HG02981 (cell line): ENCODE measurements at regions not wholly inside any gene's neighbourhood (a gene's known extent, or its start where the extent isn't known, plus 50 kb on each side); places are given as distances from the start of the nearest gene placed in this dataset.

Experiments
- ATAC-seq: cut with Tn5 transposase; IDR thresholded peaks from one replicate; pipeline ENCODE4 v1.9.1; 2021; ENCODE audit warnings: mild to moderate bottlenecking, moderate library complexity; ENCODE audit not compliant: unreplicated experiment

DNA sequence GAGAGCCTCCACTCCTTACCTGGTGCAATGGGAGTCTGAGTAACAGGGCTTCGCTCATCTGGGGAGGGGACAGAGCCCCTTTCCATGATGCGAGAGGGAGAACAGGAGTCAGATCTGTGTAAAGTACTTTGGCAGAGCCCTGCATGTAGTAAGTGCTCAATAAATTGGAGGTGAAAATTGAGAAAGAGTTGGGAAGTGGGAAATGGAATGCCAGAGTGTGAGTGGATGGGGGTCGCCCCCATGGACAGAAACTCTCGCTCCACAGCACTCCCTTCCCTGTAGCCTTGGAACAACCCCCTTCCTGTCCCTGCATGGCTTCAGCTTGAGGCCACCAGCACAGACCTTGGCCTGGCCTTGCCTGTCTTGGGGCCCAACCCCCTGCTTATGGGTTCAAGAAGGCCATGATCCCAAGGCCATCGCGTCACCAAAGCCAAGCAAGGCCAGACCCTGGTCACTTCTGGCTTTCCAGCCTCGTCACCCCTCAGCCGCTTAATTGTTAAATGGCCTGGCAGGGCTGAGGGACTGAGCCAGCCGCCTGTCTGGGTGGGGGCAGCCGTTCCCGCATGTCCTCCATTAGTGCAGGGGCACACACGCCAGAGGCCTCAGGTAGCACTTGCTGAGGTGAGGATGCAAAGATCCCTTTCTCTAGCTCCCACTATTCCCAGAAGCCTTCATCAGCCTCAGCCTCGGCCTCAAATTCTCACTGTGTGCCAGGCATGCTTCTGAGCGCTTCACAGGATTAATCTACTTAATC is 93.7 kb upstream of the PTPN1 start:
- ATAC-seq, result no peak

DNA sequence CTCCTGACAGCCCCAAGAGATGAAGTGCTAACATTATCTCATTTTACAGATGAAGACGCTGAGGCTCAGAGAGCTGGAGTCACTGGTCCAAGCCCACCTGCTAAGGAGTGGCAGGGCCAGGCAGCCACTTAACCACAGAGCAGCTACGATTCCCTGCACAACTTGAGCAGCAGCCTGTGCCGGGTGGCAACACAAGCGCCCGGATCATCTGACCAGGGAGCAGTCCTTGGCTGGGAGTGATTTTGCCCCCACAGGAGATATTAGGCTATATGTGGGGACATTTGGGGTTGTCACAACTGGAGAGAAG is 93.2 kb upstream of the PTPN1 start:
- no peak for ATAC-seq

DNA sequence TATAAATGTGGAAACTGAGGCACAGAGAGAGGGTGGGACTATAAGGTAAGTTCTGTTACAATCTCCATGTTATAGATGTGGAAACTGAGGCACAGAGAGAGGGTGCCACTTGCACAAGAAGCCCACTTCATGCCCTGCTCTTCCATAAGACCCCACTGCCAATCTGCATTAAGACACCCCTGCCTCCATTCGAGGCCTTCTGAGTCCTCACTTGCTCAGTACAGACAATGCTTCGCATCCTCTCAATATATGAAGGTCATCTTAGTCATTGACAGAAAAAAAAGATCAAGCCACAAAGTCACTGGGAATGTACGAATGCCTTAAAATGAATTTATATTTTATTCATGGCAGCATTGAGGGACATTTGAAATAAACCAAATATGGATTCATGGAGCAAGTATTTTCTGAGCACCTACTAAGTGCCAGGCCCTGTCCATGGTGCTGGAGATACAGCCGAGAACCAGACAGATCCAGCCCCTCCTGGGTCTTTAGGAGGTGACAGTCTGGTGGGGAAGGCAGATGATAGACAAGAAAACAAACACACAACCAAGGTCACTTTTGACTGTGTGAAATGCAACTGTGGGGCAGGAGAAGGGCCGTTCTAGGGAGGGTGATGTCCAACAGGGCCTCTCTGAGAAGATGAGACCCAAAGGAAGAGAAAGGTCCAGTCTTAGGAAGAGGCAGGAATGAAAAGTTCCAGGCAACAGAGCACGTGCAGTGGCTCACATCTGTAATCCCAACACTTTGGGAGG is 92.5 kb upstream of the PTPN1 start:
- no peak for ATAC-seq

DNA sequence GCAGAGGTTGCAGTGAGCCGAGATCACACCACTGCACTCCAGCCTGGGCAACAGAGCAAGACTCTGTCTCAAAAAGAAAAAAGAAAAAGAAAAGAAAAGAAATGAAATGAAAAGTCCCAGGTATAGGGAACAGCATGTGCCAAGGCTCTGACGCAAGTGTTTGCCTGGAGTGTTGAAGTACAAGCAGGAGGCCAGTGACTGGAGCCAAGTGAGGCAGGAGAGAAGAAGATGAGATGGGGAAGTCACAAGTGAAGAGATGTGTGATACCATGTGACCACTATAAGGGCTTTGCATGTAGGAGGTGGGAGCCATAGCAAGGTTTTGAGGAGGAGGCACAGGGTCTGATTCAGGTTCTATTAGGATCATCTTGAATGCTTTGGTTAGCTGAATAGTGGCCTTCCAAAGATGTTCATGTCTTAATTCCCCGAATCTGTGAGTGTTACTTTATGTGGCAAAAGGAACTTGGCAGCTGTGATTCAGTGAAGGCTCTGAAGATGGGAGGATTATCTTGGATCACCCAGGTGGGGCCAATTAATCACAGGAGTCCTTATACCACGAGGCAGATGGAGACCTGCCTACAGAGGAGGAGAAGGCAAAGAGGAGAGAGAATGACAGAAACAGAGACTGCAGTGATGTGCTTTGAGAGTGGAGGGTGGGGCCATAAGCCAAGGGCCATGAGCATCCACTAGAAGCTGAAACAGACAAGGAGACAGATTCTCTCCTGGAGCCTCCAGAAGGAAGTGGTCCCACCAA is 91.1 kb upstream of the PTPN1 start:
- no peak for ATAC-seq

DNA sequence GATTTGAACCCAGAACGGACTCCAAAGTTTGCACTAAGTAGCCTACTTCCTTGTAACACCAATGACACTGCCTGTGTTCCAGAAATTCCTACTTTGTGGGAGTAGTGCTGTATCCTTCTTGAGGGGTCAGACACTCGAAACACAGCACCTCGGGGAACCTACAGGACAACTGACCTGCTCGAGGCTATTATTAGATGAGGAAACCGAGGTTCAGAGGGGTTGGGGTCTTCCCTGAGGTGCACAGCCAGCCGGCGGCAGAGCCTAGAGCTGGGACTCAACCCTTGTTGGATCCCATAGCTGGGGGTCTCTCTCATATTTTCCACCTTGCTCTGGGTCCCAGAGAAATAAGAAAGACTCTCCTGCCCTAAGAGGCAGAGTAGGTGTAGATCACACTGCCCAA is 89.8 kb upstream of the PTPN1 start:
- ATAC-seq, result no peak

DNA sequence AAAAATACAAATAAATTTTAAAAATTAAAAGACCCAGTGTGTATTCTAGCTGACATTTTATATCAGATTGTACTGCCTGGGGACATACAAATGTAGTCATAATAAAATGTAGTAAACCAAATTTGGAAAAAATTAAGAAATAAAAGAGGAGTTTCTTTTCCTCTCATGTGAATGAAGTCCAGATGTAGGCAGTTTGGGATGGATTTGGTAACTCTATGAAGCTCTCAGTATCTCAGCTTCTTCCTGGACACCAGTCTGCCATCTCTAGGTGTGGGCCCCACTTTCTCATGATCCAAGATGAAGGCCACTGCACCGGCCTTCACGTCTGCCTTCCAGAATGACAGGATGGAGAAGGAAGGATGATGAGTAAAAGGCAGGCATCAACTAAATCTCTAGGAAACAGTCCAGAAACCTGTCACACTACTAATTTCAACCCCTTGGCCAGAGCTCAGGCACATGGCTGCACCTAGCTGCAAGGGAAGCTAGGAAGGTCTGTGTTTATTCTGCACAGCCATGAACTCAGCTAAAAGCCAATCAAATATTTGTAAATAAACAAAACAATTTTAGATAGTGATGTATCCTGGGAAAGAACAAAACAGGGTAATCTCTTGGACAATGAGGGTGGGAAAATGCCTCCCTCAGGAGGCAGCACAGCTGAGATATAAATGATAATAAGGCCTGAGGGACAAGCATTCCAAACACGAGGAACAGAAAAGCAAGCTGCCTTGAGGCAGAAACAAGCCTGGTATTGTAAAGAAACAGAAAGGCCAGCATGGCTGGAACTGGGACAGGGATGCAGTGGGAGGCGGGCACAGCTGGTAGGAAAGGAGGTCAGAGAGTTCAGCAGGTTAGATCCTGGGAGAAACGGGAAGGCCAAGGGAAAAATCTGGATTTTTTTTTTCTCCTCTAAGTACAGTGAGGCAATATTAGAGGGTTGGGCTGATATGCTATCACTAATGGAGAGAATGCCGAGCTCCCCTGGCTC is 88.5 kb upstream of the PTPN1 start:
- no peak for ATAC-seq

DNA sequence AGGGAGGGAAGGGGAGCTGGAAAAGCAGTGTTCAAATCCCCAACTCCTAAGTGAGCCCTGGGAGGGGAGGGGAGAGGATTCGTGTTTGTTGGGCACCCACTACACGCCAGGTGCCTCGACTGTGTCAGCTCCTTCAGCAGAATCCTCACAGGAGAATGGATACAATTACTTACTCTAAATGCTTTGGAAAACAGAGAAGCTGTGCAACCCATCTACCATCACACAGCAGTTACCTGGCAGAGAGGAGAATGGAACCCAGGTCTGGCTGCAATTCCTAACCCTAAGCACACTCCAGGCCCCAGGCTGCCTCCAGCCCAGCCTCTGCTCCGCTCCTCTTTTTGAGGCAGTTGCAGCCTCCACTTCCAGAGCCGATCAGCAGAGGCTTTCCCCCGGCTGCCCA is 86.4 kb upstream of the PTPN1 start:
- ATAC-seq, result no peak

DNA sequence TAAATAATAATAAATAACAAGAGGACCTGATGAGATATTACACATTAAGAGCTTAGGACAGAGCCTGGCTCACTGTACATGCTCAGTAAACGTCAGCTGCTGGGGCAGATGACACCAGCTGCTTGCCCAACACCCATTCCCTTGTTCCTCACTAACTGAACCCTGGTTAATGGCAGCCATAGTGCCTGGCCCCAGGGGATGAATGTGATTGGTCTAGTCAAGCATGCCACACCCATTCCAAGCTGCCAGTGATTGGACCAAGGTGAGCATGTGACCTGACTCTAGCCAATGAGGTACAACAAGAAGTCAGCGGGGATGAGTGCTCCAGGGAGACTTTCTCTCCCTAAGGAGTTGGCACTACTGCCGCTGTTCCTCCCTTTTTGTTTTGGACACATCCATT is 85.1 kb upstream of the PTPN1 start:
- no peak for ATAC-seq

DNA sequence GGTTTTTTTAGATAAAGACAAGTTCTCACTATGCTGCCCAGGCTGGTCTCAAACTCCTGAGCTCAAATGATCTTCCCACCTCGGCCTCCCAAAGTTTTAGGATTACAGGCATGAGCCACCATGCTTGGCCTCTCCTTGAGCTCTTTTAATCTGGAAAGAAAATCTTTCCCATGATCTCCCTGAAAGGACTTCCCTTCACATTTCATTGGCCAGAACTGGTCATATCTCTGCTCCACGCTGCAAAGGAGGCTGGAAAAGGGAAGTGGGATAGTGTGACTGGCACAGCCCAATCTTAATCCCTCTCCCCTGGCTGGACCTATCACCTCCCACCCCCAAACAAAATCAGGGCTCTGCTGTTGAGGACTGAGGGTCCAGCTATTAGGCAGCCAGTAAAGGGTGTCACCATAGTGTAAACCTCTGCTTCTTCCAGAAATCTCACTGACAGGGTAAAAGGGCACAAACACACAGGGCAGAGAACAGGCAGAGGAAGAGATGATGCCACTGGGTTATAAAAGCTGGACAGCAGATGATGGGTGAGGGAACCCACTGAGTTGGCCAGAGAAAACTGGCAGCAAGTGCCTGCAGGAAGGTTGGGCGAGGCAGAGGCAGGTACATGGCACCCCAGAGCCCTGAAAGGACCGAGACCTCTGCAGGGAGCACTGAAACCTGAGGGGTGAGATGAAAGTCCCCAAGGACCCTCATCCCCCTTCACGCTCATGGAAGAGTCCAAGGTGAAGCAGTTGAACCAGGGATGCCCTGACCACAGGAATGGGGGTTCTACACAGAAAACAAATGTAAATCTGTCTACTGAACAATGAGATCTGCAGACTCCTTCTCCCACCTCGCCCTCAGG is 83.1 kb upstream of the PTPN1 start:
- no peak for ATAC-seq

DNA sequence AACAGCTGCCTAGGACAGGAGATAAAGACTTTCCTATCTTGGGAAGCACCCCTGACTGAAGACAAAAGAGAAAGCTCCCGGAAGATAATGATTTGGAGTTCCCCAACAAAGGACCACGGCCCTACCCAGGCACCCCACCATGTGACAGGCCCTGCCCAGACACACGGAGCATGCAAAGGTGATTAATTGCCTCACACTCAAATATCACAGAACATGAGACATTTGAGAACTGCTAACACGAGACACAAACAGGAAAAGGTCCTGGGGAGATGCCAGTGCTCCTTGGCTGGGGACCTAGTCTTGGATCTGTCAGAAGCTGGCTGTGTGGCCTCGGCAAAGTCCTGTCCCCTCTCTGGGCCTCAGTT is 82.5 kb upstream of the PTPN1 start:
- ATAC-seq, result no peak

DNA sequence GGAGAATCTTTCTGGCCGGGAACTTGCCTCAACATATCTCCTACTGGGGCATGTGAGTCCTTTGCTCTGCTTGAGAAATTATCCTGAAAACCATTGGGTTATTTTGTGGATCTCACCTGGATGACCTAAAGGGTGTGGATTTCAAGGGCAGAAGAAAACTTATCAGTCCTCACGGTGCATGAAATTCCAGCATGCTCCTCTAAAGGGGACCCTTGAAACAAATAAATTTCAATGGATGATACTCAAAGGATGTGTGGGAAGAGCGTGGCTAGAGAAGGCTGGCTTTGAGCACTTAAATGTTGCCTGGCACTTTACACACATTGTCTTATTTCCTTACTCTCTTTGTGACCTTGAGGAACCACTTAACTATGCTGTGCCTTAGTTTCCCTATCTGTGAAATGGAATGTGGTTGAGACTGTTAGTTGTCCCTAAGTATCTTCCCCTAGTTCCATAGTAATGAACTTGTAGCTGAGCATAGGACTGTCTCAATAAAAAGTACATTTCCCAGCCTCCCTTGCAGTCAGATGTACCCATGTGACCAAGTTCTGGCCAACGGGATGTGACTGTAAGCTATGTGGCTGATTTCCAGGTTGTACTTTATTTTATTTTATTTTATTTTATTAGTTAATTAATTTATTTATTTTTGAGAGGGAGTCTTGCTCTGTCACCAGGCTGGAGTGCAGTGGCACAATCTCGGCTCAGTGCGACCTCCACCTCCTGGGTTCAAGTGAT is 81.9 kb upstream of the PTPN1 start:
- no peak for ATAC-seq

DNA sequence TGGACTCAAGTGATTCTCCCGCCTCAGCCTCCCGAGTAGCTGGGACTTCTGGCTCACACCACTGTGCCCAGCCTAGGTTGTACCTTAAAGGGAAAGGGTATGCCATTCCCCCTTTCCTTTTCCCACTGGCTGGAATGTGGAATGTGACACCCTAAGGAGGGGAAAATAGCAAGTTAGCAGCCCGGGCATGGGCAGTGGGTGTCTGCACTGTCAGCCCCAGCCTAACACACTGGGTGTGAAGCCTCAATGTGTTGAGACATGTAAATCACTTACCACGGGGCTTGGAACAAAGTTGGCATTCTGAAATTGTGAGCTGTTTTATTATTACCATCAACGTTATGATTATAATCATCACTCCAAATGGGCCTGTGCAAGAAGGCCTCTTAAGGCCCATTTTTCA is 80.8 kb upstream of the PTPN1 start:
- ATAC-seq, result no peak

DNA sequence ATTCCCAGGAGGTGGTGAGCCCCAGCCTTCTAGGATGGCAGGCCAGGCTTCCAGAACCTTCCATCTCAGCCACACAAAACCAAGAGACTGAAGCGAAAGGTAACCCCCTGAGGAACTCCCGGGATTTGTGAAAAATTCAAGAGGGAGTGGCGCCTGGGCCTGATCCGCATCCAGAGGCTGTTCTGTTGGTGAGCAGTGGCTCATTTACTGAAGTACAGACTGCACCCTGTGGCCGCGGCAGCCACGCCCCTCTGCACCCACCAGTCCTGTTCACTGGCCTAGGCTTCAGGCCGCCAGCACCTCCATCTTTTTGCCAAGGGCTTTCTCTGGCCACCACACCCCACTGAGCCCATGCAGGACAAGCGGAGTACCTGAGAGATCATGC is 79.1 kb upstream of the PTPN1 start:
- no peak for ATAC-seq

DNA sequence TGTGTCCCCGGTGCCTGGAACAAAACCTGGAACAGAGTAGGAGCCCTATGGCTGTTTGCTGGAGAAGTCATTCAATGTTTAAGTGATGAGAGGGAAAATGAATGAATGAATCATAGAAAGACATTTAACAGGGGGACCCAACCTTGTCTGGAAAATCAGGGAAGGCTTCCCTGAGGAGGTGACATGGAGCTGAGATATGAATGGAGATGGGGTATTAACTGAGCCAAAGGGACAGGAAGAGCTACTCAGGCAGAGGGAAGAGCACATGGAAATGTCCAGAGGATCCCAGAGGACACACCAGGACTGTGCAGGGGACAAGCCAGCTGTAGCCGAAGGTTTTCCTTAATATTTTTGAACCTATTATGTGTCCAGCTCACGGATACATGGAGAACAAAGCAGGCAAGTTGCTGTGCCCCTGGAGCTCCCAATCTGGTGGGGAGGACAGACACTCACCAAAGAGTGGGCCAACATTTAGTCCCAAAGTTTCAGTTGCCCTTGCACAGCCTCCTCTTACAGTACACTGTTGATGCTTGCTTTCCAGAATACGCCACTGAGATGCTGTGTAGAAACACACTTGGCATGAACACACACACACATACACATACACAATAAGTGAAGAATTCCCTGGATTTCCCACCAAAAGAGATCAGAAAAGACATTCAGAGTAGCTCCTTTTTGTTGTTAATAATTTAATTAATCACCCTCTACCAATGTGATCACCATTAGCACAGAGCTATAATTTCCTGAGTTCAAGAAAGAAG is 77.0 kb upstream of the PTPN1 start:
- no peak for ATAC-seq

DNA sequence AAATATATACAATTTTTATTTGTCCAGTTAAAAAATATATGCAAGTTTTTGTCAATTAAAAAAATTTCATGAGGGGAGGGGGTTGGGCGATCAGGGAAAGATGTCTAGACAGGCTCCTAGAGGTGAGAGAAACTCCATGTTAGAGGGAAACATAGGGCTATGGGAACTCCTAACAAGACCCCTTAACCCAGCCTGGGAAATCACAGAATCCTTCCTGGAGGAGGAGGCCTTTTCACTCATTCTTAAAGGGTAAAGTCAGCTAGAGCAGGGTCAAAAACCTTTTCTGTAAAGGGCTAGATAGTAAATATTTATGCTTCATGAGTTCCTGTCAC is 75.9 kb upstream of the PTPN1 start:
- no peak for ATAC-seq

DNA sequence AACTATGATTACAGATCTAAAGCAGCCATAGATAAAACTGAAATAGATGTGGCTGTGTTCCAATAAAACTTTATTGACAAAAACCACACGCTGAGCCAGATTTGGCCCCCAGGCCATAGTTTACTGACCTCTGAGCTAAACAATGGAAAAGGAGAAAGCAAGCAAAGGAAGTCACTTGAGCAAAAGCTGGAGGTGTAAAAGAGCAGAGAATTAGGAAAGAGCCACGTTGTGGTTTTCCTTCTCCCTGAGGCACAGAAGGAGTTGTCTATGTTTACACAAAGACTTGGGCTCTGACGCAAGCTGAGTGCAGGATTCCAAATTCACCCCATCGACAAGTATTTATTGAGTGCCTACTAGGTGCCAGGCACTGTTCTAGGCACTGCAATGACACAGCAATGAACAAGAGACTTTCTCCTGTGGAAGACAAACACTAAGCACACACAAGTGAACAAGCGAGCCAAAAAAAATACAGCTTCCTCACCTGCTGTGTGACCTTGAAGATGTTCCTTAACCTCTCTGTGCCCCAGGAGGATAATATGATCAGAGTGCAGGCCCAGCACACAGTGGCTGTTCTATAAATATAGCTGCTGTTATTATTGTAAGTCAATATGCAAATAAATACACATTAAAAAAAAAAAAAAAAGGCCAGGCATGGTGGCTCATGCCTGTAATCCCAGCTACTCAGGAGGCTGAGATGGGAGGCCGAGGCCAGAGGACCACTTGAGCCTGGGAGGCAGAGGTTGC is 75.4 kb upstream of the PTPN1 start:
- ATAC-seq, result no peak

DNA sequence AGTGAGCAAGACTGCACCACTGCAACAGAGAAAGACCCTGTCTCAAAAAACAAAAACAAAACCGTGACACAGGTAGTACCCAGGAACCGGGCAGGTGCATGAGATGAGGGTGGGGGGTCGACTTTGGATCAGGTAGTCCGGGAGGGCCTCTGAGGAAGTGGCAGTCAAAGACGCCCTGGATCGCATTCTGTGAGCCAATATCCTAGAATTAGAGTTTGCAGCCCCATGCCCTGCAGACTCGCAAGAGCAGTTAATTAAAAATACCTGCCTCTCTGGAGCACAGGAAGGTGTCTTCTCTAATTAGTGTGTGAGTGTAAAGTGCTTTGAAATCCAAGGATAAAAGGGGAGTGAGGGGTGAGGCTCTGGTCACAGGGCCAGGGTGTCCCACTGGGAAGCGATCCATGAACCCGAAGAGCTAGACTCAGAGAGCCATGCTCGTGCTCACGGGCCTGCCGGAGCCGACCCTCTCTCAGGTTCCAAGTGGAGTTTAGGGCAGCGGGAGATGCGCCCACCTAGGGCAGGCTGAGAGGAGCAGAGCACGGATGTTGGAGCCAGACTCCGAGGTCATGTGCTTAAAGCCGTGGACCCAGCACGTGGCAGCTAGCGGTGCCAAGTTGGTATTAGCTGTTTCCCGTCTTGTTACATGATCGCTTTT is 74.7 kb upstream of the PTPN1 start:
- ATAC-seq, result no peak
